HG03196 (cell line): ENCODE measurements at regions not wholly inside any gene's neighbourhood (a gene's known extent, or its start where the extent isn't known, plus 50 kb on each side); places are given as distances from the start of the nearest gene placed in this dataset.
A peak's percentile ranks its signal among the peaks of the same experiment; 100 is the strongest.

Experiments
- ATAC-seq: cut with Tn5 transposase; IDR thresholded peaks from one replicate; pipeline ENCODE4 v1.9.1; 2021; ENCODE audit not compliant: unreplicated experiment

- ATAC-seq: no peak
Measured at GRCh38 chr6:56865081-56865875, 89.6 kb upstream of the BEND6 start.

- ATAC-seq: no peak
Measured at GRCh38 chr6:56864171-56864616, 90.7 kb upstream of the BEND6 start.

- no peak for ATAC-seq
Measured at GRCh38 chr6:56863366-56863765, 91.5 kb upstream of the BEND6 start.

- no peak for ATAC-seq
Measured at GRCh38 chr6:56862415-56863175, 92.3 kb upstream of the BEND6 start.

DNA sequence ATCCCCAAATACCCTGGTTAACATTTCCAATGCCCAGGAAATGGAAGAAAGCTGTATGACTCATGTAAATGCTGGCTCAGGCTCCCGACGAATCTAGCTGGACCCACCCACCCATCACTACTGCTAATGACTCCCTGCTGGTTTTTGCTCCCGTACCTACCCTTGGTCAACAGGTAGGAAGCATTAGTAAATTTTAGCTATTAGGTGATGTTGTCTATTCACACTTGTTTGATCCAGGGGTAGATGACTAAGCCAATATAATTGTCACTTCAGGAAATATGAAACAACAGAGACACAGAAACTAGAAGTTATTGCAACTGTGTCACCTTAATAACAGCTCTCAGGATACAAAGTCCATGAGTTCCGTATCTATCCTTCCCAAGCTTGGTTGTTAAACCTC, 94.4 kb upstream of the BEND6 start:
- ATAC-seq: no peak

GRCh38 chr6:56856036-56856580, 98.8 kb upstream of the BEND6 start:
- no peak for ATAC-seq

- no peak for ATAC-seq
Measured at GRCh38 chr6:56854086-56854485, 100.8 kb upstream of the BEND6 start.

- no peak for ATAC-seq
Measured at GRCh38 chr6:56853541-56853940, 101.4 kb upstream of the BEND6 start.

DNA sequence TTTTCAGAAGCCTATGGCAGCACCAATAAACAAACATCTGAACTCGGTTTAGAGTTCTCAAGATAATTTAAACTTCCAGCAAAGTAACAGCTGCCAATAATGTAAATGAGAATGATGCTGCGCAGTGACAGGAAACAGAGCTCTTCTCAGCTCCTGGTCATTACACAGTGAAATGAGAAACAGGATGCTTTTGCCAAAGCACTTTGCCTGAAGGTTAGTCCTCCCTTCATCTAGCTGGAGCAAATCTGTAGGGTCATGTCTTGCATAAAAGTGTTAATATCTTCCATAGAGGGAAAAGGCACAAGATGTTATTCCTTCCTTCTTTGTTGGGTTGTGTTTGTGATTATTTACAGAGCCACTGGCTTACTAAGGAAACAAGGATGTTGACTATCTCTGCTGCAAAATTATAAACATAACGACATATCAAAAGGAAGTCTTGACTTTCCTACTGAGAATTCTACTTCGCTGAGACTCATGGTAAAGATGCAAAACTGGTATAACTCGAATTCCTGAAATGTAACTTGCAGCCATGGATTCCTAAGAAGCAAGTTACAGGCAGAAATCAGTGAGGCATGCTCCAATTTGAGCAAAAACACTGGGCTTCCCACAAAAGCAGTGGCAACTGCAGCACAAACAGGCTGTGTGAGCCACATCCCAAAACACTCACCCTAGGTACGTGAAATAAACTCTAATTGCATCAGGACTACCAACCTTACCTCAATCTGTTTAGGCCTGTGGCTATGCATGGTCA, 102.5 kb upstream of the BEND6 start:
- peak; percentile 15 for ATAC-seq

GRCh38 chr6:56851541-56852259, 103.2 kb upstream of the BEND6 start:
- peak; percentile 91 for ATAC-seq

DNA sequence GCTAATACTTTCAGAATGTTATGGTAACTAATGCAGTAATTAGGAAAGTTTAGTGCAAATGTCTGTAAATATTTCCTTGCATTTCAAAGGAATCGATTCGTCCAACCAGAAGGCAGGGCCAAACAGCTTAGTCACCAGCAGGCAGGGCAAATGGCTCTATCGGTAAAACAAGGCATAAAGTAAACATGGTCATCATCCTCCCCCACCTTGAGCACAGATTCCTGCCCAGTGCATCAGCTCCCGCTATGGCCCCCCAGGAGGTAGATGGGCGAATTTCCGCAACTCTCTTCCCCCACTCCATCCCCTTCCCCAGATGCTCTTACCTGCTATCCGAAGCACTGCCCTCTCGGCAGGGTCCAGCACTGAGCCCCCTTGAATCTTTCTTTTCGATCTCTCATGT, 103.8 kb upstream of the BEND6 start:
- ATAC-seq: no peak

DNA sequence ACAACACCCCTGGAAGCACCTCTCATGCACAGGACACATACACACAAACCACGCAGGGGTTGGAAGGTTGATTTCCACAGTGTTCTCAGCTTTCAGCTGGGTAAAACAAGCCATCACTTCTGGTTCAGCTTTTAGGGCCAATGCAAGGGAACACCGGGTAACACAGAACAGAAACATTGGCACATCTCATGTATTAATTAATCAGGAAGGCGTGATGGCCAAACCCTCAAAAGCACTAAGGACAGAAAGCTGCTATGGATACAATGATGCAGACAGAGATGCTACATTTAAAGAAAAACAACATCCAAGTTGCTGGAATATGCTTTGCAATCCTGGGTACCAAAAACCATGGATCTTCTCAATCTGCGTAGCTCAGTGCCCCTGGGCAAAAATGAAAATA, 104.3 kb upstream of the BEND6 start:
- no peak for ATAC-seq

DNA sequence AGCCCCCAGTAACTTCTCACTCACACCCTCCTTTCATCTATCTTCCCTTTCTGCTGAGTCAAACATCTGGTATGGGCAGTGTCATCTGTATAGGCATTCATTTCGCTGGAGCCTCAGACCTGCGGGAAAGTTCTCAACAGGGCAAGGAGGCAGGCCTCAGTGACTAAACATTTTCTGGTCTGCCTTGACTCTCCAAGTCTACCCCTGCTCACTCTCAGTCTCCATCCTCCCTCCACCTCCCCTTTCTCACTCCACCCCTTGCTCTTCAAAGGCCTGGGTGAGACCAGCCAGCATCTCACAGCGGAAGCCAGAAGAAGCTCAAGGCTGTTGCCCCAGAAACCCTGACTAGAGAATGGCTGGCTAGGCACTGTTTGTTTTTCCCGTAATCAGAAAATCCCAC, 105.0 kb upstream of the BEND6 start:
- ATAC-seq: no peak

- ATAC-seq: no peak
Measured at GRCh38 chr6:56848105-56848504, 106.8 kb upstream of the BEND6 start.

- ATAC-seq: no peak
Measured at GRCh38 chr6:56845032-56845431, 109.9 kb upstream of the BEND6 start.

- ATAC-seq: peak; percentile 76
Measured at GRCh38 chr6:56843476-56844349, 111.2 kb upstream of the BEND6 start.

GRCh38 chr6:56842686-56843475, 112.0 kb upstream of the BEND6 start:
- peak; percentile 21 for ATAC-seq

GRCh38 chr6:56841751-56842150, 113.2 kb upstream of the BEND6 start:
- ATAC-seq: no peak

DNA sequence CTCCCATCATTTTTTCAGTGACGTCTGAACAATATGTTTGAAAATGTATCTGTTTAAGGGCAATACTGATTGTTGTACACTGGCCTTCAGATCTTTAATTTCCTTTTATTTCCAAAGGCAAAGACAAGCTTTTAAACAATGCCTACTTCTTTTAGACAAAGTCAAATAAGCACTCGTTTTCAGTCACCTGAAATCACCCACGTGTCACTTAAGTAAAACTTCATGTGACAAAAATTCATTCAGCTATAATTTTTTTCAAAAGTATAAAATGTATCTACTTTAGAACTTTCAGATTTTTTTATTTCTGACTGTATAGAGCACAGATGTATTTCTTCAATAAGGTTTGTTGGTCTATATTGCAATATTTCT, 113.5 kb upstream of the BEND6 start:
- ATAC-seq: no peak
